ENCODE measurements at regions not wholly inside any gene's neighbourhood (a gene's known extent, or its start where the extent isn't known, plus 50 kb on each side); places are given as distances from the start of the nearest gene placed in this dataset.
"Not testable (repeated sequence)": the region's sequence is repeated elsewhere in the genome, so short reads cannot be mapped to it uniquely, and the experiment has no call there.

- intact Hi-C loops (cut with DNase I): no loop called here
- DNase-seq (ENCODE audit: low spot score): no peak
Observed at GRCh38 chr20:36082315-36082915, 72.1 kb upstream of the EPB41L1 start.

- DNase-seq (ENCODE audit: low spot score); intact Hi-C loops (cut with DNase I): not testable (repeated sequence)
Observed at GRCh38 chr20:36083200-36083599, 71.3 kb upstream of the EPB41L1 start.

DNA sequence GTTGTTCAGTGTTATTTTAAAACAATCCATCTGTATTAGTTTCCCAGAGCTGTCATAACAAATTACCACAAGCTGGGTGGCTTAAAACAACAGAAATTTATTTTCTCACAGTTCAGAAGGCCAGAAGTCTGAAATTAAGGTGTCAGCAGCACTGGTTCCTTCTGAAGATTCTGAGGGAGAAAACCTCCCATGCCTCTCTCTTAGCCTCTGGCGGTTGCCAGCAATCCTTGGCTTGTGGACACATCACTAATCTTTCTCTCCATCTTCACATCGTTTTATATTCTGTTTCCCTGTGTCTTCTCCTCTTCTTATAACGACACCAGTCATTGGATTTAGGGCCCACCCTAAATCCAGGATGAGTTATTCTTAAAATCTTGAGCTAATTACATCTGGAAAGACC, 70.2 kb upstream of the EPB41L1 start:
- intact Hi-C loops (cut with DNase I): no loop called here
- DNase-seq (ENCODE audit: low spot score): no peak

DNA sequence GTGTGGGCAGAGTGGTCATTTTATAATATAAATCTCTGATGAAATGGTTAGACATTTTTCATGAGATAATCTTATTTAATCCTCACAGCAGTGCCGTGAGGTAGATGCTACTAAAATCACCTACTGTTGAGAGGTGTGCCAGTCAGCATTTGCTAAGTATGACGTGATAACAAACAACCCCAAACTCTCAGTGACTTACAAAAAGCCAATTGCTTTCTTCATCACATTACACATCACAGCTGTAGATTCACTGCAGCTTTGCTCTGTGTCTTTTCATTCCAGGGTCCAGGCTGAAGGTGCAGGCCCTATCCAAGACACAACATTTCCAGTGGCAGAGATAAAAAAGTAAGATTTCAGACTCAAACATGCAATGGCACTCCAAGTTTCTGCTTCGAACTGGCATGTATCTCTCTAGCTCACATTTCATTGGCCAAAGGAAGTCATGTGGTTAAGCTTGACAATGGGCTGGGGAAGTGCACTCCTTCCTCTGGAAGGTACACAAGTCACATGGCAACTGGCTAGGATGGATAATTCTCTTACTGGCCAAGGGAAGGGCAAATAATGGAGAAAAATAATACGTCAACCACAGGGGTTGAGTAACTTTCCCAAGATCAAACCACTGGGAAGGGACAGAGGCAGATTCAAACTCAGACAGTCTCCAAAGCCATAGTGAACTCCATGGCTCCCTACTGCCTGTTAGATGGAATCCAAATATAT, 69.5 kb upstream of the EPB41L1 start:
- intact Hi-C loops (cut with DNase I): no loop called here
- no peak for DNase-seq (ENCODE audit: low spot score)

GRCh38 chr20:36085686-36086267, 68.8 kb upstream of the EPB41L1 start:
- DNase-seq (ENCODE audit: low spot score): no peak
- intact Hi-C loops (cut with DNase I): no loop called here

DNA sequence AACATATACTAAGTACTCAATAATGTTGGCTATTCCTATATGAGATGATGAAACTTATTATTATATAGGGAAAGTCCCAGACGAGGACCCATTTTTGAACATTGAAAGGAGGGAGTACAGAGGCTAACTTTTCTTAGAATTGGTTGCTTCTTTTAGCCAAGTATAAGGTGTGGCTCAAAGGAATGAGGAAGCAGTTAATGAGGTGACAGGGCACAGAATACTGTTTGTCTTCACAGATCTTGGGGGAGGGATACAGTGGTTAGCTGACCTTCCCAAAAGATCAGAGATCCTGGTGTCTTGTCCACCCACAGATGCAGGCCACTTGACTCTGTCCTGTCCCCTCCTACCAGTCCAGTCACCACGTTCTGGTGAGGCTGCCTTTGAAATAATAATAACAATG, 67.8 kb upstream of the EPB41L1 start:
- DNase-seq (ENCODE audit: low spot score): no peak
- intact Hi-C loops (cut with DNase I): no loop called here

DNA sequence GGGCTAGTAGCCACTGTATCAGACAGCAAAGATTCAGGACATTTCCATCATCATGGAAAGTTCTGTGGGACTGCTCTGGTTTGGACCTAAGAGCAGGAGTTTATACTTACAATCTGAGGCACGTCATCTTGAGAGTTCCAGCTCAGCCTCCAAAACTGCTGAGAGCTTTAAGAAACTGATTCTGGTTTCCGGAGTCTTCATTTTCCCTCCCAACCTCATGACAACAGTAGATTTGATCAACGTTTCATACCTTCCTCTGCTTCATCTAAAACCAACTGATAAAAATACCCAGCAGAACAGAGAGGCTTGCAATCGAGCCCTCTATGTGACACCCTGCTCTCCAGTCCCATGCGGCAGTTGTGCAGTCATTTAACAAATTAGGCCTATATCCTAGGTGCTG, 64.3 kb upstream of the EPB41L1 start:
- intact Hi-C loops (cut with DNase I): no loop called here
- no peak for DNase-seq (ENCODE audit: low spot score)

DNA sequence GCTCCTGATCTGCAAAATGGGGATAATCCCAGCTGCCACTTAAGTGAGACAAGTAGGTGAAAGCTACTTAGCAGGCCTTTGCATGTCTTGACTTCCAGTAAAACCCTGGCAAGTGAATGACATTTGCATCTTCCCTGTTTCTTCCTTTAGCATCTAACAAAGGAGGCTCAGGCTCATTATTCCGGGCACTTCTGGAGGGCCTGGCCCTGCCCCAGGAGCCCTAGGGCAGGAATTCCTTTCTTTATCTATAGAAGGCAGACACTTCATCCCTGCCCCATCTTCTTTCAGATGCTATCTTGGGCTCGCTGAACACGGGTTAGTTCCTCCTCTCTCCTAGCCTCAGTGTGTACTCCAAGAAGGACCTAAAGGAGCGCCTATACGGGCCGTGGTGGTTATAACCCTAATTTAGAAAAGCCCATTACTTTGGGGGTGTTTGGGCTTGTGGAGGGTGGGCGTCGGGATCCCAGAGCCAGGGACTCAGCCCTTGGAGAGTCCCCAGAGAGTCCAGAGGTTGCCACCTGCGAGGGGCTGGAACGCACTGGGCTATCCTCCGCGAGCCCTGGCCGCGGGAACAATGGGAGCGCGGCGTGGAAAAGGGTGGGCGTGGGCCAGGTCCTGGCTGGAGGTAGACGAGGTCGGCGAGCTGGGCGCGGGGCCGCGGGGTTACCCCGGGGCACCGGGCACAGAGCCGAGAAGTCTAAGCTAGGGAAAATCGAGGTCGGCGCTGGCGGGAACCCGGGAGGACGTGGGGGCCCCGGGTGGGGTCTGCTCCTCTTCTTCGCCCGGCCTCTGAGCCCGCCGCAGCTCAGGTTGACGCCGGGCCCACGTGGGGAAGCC, 62.8 kb upstream of the EPB41L1 start:
- DNase-seq (ENCODE audit: low spot score): no peak
- intact Hi-C loops (cut with DNase I): loop anchor here in 1 of 2 donors (1.0 kb wide), 1 partner anchor 17 kb away; no protein-coding TSS in a partner anchor

- no peak for DNase-seq (ENCODE audit: low spot score)
- intact Hi-C loops (cut with DNase I): loop anchor here in 1 of 2 donors (1.0 kb wide), 1 partner anchor 18 kb away; no protein-coding TSS in a partner anchor
Observed at GRCh38 chr20:36092398-36093024, 62.0 kb upstream of the EPB41L1 start.

GRCh38 chr20:36093025-36093803, 61.3 kb upstream of the EPB41L1 start:
- intact Hi-C loops (cut with DNase I): no loop called here
- peak; percentile 86 for DNase-seq (ENCODE audit: low spot score)

GRCh38 chr20:36093804-36094145, 60.8 kb upstream of the EPB41L1 start:
- DNase-seq (ENCODE audit: low spot score): no peak
- intact Hi-C loops (cut with DNase I): no loop called here

- no peak for DNase-seq (ENCODE audit: low spot score)
- intact Hi-C loops (cut with DNase I): no loop called here
Observed at GRCh38 chr20:36094497-36094896, 60.0 kb upstream of the EPB41L1 start.

DNA sequence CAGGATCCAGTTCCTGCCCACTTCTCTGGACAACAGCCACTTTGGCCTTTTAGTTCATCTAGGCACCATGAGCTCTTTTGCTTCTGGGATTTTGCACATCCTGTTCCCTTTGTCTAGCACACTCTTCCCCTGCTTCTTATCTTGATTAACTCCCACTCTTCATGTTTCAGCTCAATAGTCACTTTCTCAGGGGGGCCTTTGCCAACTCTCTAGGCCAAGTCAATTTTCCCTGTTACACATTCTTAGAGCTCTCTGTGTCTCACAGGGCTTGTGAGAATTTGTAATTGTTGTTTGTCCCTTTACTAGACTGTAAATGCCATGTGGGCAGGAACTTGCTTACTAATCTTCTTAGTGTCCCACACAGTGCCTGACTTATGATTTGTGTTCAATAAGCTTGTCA, 58.1 kb upstream of the EPB41L1 start:
- no peak for DNase-seq (ENCODE audit: low spot score)
- intact Hi-C loops (cut with DNase I): no loop called here

- no peak for DNase-seq (ENCODE audit: low spot score)
- intact Hi-C loops (cut with DNase I): no loop called here
Observed at GRCh38 chr20:36097337-36098151, 57.0 kb upstream of the EPB41L1 start.

DNA sequence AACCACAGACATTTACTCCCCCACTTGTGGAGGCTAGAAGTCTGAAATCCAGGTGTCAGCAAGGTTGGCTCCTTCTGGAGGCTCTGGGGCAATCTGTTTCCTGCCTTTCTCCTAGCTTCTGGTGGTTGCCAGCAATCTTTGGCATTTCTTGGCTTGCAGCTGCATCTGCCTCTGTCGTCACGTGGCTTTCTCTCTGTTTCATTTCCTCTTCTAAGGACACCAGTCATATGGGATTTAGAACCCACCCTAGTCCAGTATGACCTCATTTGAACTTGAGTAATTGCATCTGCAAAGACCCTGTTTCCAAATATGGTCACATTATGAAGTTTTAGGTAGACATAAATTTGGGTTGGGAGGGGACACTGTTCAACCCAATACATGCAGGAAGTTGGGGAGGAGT, 56.2 kb upstream of the EPB41L1 start:
- no peak for DNase-seq (ENCODE audit: low spot score)
- intact Hi-C loops (cut with DNase I): no loop called here

DNA sequence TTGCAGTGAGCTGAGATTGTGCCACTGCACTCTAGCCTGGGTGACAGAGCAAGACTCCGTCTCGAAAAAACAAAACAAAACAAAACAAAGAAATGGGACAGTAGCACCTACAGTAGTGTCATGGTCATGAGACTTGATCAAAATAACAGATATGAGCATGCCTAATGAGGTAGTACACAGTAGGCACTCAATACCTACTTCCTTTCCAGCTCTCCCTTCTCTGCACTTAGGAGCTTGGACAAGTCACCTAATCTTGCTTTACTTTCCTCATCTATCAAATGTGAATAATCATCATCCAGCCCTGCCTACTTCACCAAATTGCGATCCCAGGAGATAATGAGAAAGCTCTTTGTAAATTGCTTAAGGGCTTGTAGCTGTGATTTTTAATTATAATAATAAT, 55.4 kb upstream of the EPB41L1 start:
- DNase-seq (ENCODE audit: low spot score): no peak
- intact Hi-C loops (cut with DNase I): no loop called here

DNA sequence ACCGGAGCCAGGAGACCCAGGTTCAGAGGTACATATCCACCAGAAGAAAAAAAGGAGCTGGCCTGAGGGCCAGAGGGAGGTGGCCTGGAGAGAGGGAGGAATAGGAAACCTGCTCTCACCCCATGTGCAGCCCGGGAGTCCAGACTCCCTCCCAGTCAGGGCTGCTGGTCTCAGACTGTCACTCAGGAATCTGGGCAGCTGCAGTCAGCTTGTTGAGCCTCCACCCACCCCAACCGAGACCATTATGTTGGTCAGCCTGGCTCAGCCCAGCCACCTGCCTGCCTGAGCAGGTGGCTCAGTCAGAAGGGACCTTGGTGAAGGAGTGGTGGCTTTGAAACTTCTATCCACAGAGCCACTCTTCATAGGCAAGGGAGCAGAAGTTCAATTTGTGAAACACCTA, 53.3 kb upstream of the EPB41L1 start:
- no peak for DNase-seq (ENCODE audit: low spot score)

DNA sequence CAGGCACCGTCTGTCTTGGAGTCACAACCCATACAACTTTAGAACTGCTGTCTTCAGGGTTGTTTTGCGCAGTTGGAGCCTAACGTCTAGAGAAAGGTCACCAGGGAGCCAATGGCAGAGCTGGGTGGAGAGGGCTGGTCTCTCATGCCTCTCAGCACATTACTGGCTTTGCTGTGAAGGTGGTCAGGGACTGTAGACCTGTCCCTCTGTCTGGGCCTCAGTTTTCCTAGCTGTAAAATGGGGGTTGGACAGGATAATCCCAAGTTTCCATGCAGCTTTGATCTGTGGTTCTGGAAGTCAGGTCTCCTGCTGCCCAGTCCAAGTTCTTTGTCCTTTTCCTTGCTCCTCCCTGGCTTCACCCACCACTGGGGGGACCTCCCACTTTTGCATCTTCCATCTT, 52.2 kb upstream of the EPB41L1 start:
- no peak for DNase-seq (ENCODE audit: low spot score)
- intact Hi-C loops (cut with DNase I): no loop called here

More for the DNA sequence above, 53.3 kb upstream of the EPB41L1 start:
- intact Hi-C loops (cut with DNase I): no loop called here
